GM19467 (cell line): ENCODE measurements at regions not wholly inside any gene's neighbourhood (a gene's known extent, or its start where the extent isn't known, plus 50 kb on each side); places are given as distances from the start of the nearest gene placed in this dataset.

Experiments
- ATAC-seq: cut with Tn5 transposase; IDR thresholded peaks from one replicate; pipeline ENCODE4 v1.9.1; 2021; ENCODE audit warnings: mild to moderate bottlenecking, moderate library complexity; ENCODE audit not compliant: unreplicated experiment

DNA sequence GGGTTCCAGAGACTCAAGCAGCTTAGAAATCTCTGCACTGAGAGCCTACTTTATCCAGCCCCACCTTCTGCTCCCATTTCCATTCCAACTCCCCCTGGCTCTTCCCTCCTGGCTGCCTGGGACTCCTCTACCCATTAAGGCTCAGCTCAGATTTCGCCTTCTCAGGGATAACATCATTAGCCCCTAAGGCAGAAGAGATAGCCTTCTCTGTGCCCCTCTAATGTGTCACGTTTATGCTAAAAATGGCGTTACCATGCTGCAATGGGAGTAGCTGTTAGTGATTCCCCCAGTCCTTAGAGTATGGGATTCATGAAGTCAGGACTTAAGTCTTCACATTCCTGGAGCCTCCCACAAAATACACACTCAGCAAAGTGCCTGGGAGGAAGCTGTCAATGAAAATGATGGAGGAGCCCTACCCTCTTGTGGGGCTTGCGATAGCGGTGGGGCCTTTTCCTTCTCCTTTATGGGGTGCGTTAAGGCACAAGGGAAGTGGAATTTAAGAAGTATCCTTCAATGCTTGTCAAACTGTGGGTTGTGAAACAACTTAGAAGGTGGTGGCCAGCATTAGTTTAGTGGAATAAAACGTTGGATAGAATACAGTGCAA lies 144.7 kb upstream of the COPS8 start:
- ATAC-seq, result no peak

DNA sequence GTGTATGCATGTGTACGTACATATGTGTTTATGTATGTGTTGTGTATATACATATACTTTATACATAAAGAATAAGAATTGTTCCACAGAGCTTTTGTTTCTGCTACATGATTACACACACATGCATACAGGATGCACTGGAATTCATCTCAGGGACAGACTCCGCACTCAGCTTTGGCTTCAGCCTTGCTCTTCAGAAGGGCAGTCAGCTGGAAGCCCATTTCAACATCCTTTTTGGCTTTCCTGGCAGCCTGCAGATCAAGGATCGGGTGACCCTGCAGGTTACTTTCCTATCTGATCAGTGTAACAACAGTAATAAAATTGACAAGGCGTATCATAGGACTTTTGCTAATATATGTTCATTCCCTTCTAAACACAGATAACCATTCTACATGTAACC lies 144.1 kb upstream of the COPS8 start:
- ATAC-seq, result no peak

DNA sequence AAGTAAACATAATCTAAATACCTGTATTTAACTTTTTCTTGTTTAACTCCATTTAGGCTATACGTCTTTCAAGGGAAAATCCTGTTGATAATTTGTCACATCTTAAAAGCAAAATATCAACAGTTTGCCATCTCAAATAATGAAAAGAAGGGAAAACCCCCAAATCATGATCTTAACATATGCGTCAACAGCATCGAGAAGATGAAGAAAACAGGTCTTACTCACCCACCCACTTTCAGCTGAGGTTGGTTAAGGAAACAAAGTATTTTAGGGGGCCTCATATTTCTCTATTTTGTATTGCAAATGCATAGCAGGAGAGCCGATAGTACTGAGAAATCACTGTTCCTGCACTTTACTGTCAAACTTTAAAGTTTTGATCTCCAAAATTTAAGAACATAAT lies 143.1 kb upstream of the COPS8 start:
- no peak for ATAC-seq

DNA sequence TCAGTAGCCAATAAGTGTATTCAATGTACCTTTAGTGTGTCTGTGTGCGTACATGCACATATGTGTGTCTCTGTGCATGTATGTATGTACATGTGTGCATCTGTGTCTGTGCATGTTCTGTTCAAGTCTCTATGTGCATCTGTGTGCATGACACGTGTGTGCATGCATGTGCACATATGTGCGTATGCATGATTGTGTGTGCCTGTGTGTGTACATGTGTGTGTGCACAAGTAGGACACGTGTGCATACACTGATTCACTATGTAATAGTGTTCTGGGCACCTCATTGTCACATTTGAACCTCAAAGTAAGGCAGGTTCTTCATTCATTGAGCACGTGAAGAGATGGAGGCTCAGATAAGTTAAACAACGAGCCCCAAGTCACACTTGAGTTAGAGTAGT lies 142.6 kb upstream of the COPS8 start:
- ATAC-seq, result no peak

DNA sequence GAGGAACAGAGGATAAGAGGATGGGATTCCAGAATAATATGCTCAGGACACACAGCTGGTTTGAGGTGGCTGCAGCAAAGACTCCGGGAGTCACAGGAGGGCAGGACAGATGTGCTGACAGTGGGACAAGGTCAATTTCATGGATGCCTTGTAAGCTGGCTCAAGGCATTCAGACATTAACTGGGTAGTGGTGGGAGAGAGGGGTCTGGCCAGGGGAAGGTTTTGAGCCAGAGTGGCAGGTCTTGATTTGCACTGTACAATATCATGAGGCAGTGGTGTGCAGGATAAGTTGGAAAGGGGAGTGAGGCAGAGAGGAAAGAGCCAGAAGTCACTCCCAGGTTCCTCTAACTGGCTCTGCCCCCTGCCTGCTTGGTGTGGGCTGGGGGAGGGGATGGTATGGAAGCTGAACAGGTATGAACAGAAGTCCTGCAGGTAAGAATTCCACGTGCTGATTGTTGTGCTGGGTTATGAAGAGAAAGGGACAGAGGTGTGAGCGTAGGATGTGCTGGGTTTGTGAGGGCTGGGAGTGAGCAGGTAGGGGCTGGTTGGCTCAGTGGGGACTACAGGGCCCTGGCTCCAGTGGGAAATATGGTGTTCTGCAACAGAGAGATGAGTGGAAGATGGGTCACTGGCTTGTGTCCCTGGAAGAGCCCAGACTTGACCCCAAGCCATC lies 141.7 kb upstream of the COPS8 start:
- no peak for ATAC-seq

DNA sequence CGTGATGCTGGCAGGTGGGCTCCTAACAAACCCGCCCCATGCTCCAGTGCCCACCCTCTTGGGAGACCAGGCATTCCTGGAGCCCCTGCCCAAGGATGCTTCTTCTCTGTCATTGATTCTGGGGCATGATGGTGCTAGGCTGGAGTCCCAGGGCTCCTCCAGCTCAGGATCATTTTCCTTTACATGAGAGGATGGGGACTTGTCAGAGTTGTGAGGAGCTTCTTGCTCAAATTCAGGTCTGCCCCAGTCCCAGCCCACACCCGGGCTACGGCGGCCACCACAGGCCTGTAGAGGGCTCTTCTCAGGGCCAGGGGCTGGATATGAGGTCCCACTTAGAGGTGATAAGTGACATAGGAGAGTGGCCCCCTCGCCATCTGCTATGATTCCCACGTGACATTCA lies 141.1 kb upstream of the COPS8 start:
- no peak for ATAC-seq

DNA sequence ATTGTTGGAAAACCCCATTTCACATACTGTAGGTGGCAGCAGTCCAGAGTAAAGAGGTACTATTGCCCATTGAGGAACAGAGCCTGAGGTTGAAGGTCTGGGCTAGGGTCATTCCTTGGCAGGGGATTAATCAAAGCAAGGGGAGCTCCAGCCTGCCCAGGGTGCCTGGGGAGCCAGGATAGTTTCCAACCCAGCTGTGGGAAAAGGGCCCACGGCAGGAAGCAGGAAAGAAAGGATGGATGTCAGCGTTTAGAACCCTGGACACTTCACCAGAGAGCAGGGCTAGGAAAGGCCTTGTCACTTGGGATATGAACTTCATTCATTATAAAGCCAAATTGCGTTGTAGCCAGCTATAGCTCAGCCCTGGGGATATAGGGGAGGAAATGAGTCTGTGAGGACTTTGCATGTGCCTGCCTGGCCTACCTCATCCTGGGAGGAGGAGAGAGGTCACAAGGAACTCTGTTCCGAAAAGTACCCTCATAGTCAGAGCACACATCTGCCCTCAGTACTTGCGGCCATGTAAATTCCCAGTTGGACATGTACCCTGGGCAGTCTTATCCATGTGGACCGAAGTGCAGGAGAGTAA lies 140.2 kb upstream of the COPS8 start:
- no peak for ATAC-seq

DNA sequence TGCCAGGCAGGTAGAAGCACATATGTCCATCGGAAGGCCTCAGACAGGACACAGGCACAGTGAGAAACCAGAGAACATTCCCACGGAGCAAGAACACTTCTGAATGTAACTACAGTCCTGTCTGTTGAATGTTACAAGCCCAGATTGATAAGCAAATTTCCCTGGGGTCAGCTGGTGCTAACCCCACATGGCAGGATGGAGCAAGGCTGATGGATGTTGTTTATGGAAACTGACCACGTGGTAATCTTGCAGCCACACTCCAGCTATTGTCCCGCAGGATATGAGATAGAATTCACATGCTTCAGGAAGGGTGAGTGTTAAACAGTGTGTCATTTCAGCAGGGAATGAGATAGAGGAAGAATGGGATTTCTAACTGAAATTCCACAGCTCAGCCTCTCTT lies 138.8 kb upstream of the COPS8 start:
- ATAC-seq, result no peak

DNA sequence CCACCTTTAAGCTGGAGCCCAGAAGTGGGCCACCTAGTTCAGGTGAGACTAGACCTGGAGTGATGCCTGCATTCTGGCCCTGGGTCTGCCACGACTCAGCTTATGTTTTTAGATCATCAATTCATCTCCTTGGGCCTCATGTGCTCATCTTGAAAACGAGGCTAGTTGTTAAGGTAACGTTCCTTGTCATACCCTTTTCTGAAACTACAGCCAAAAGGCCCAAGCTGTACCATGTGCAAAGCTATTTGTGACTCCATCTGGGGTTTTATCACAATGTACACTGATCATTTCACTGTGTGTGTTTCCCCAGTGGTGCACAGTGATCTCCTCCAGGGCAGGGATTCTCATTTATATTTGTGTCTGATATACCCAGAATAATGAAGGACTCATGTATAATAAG lies 138.4 kb upstream of the COPS8 start:
- no peak for ATAC-seq

DNA sequence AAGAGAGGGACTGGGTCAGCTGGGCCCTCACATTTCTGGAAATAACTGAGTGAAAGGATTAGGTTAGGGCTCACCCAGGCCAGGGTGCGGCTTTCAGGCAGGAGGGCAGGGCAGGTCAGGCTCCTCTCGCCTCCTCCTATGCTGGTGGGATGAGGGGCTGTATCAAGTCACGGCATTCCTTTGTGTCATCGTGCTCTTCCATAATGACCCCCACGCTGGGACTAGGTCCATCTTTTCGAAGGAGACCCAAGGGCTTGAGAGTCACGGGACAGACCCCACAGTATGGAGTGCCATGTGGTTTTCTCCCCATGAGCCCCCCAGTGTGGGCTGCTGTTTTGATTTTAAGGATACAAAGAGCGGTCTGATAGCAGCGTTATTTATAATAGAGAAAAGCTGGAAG lies 137.8 kb upstream of the COPS8 start:
- ATAC-seq, result no peak

DNA sequence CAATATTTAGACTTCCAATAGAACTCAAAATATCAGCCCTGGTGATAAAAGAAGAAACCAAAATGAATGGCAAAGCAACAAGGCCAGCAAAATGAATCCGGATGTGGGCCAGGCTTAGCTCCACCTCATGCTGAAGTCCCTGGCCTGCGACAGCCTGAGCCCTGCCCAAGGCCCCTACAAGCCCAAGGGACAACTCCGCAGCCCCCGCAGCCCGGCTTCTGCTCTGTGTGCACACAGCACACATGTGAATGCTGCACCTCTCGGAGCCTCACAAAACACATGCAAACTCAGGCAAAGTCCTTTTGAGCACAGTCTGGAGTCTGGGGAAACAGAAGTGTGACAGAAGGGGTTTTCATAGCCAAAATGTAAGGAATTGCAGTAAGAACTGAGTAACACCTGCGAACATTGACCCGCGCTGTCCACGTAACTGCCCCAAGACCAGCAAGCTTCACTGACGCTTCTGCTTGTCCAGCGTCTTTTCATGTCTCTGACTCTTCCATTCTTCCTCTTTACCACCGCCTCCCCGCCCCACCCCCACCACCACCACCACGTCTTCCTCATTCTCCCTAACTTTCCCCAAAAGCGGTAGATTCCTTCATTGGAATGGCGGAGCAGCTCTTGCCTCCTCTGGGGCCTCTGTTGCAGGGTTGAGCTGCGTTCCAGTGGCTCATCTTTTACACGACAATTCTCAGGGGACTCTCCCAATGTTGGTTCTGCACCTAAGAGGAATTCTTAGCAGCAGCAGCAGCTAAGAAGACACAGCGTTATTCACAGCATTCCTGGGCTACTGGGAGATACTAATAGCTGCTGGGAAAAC lies 136.4 kb upstream of the COPS8 start:
- ATAC-seq, result no peak

DNA sequence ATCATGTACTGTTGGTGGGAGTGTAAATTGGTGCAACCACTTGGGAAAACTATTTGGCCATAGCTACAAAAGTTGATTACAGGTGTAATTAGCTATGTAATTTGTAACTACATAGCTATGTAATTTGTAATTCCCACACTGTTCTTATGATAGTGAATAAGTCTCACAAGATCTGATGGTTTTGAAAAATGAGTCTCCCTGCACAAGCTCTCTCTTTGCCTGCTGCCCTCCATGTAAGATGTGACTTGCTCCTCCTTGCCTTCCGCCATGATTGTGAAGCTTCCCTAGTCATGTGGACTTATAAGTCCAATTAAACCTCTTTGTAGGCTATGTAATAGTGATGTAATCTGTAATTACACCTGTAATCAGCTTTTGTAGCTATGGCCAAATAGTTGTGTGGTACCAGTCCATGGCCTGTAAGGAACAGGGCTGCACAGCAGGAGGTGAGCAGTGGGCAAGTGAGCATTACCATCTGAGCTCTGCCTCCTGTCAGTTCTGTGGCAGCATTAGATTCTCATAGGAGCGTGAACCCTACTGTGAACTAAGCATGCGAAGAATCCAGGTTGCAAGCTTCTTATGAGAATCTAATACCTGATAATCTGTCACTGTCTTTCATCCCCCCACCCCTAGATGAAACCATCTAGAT lies 133.7 kb upstream of the COPS8 start:
- no peak for ATAC-seq

DNA sequence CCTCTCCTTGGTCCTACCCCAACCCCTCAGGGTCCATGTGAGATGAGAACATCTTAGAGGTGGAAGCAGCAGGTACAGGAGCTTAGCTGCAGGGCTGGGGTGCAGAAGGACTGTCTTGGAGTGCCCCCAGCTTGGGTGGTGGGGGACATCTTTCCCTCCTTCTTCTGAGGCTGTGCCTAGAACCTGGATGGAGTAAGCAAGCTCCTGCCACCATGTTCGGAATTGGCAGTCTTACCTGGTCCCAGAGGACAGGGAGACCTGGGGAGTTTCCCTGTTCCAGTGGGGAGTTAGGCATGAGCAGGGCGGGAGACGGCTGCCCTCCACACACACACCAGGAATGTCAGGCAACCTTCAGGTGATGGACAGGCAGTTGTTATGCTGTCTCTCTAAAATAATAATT lies 131.0 kb upstream of the COPS8 start:
- ATAC-seq, result no peak

DNA sequence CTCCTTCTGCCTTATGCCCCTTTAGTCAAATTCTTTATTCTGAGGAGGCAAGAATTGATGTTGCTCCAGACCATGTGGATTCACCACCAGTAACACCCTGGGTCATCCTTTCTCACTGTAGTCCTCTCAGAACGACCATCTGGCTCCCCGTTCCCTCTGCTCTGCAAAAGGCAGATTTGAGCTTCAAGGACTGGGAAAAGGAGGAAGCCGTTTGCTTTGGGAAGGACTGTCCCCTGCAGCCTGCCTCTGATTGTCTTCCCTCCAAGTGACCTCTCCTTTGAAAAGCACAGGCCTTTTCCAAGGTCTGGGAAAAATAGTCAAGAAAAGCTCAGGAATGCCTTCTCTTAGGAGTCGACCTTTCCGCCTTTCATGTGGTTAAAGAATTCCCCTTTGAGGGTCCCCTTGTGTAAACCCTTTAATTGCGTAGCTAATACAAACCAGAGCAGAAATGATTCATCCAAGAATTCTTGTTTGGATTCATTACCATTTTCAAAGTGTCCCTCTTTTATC lies 130.1 kb upstream of the COPS8 start:
- ATAC-seq, result no peak

DNA sequence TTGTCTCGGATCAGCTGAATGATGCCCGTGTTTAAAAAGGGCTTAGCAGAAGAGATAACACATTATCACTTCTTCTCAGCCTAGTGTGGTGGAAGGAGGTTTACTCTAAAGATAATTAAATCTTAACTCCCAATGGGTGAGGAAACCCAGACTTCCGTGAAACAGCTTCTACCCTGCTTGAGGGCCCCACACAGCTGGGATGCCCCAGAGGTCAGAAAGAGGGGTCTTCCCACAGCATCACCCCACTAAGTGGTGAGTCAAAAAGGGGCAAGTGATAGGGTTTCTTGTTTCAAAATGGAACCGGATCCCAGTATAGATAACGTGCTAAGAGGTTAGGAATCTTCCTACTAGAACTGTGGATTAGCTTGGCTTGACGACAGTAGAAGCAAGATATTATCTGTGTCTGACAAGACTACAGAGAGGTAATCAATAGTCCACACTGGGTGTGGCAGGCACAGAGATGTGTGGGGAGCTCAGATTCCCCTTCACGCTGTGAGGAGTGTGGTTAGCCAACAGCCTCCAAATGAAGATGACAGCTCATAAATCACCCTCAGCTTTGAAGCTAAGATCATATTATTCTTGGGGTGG lies 129.6 kb upstream of the COPS8 start:
- ATAC-seq, result no peak

DNA sequence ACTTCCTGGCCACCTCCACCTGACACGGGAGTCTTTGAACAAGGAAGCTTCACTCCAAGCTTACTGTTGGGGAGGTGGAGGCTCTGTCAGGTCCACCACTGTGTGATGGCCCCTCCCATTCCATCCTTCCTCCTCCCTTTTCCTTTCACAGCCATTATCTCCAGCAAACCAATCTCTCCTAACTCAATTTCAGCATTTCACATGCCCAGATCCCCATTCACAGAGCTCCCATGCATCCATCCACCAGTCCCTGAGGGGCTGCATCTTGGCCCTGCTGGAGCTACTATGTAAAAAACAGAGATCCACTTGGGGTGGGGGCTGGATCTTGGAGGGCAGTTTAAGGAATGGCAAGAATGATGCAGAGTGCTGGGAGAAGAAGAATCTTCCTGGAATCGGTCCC lies 129.0 kb upstream of the COPS8 start:
- no peak for ATAC-seq

DNA sequence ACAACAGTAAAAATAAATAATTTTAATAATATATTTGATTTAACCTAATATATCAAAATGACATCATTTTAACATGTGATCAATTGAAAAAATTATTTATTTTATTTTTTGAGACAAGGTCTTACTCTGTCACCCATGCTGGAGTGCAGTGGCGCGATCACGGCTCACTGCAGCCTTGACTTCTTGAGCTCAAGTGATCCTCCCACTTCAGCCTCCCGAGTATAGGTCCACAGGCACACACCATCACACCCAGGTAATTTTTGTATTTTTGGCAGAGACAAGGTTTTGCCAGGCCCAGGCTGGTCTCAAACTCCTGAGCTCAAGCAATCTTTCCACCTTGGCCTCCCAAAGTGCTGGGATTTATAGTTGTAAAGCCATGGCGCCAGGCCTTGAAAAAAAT lies 126.7 kb upstream of the COPS8 start:
- ATAC-seq, result no peak

DNA sequence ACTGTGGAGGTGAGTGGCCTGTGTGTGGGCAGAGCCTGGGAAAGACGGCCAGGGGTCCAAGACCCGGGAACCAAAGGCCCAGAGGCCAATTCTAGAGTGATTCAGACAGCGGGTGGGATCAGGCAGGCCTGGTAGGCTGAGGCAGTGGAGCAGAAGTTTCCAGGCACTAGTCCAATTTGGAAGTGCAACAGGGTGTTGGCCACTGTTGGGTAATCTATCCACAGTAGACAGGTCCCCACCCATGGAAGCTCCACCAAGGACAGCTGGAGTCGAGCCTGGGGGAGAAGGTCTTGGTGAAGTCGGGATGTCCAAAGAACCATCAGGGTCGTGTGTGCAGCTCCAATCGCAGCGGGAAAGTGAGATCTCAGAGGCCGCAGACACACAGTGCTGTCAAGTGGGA lies 125.8 kb upstream of the COPS8 start:
- no peak for ATAC-seq

DNA sequence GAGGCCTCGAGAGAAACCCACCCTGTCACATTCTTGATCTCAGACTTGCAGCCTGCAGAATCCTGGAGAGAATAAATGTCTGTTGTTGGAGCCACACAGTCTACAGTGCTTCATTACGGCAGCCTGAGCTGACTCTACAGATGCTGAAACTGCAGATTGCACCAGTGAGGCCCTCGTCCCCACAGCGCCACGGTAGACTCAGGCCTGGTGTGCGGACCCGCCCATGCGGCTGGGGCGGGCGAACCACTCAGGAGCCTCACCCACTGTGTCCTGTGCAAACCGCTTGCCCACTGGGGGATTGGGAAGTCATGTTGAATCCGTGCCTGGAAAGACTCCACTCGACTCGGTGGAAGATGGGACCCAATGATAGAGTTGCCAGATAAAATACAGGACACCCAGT lies 125.2 kb upstream of the COPS8 start:
- no peak for ATAC-seq

DNA sequence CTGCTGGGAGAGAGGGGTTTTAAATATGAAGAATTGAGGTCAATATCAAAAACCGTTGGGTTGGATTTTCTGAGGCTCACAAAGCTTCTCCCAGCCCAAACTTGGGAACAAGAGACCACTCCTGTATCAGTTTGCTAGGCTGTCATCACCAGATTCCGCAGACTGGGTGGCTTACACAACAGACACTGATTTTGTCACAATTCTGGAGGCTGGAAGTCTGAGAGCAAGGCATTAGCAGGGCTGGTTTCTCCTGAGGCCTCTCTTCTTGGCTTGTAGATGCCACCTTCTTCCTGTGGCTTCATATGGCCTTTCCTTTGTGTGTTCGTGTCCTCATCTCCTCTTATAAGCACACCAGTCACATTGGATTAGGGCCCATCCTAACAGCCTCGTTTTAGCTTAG lies 122.9 kb upstream of the COPS8 start:
- ATAC-seq, result no peak

DNA sequence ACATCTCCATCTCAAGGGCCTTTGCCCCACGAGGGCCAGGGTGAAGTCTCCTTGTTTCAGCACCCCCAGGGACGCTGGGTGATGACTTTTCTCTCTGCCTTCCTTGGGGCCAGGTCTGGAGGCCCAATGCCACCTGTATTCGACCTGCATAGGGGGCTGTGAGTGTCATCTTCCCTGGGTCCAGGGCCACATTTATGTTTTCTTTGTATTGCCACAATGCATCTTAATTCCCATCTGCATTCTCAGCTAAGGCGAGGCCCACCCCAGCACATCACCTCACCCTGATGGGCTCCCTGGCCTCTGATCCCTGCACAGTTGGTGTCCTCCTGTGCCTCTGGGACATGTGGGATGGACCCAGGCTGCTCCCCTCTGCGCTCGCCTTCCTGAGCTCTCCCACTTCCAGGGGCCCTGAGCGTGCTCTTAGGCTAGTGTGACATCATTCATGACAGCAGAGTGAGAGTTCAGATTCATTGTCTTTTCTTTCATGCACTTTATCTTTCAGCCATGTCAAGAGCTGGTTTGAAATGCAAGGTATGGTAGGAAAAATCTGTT lies 122.0 kb upstream of the COPS8 start:
- no peak for ATAC-seq
